ENCODE measurements at regions not wholly inside any gene's neighbourhood (a gene's known extent, or its start where the extent isn't known, plus 50 kb on each side); places are given as distances from the start of the nearest gene placed in this dataset.

DNA sequence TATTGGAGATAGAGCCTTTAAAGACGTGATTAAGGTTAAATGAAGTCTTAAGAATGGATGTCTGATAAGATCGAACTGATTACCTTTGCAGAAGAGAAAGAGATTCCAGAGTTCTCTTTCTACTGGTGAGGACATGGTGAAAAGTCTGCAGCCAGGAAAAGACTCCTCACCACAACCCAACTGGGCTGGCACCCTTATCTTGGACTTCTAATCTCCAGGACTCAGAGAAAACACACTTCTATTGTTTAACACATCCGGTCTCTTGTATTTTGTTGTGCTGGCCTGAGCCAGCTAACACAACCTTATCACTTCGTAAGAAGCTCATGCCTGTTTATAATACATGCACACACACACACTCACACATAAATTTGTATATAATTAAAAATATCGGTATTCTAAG, 489.1 kb downstream of the PRDM9 start:
- TF ChIP-seq MYC (IDR thresholded peaks at IDR 0.05; ENCODE audit: low read depth, low read length) (no peak), POLR2A (IDR thresholded peaks at IDR 0.05; ENCODE audit: extremely low read depth, insufficient read length) (no peak)
- TF ChIP-seq, protein P1, sequence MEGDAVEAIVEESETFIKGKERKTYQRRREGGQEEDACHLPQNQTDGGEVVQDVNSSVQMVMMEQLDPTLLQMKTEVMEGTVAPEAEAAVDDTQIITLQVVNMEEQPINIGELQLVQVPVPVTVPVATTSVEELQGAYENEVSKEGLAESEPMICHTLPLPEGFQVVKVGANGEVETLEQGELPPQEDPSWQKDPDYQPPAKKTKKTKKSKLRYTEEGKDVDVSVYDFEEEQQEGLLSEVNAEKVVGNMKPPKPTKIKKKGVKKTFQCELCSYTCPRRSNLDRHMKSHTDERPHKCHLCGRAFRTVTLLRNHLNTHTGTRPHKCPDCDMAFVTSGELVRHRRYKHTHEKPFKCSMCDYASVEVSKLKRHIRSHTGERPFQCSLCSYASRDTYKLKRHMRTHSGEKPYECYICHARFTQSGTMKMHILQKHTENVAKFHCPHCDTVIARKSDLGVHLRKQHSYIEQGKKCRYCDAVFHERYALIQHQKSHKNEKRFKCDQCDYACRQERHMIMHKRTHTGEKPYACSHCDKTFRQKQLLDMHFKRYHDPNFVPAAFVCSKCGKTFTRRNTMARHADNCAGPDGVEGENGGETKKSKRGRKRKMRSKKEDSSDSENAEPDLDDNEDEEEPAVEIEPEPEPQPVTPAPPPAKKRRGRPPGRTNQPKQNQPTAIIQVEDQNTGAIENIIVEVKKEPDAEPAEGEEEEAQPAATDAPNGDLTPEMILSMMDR (IDR thresholded peaks at IDR 0.05; ENCODE audit: low read depth, low read length), result no peak
- TF ChIP-seq, protein P2, sequence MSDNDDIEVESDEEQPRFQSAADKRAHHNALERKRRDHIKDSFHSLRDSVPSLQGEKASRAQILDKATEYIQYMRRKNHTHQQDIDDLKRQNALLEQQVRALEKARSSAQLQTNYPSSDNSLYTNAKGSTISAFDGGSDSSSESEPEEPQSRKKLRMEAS (IDR thresholded peaks at IDR 0.05; ENCODE audit: low read depth, low read length), result no peak
